Hepatocyte (in vitro differentiated cells): ENCODE measurements at regions not wholly inside any gene's neighbourhood (a gene's known extent, or its start where the extent isn't known, plus 50 kb on each side); places are given as distances from the start of the nearest gene placed in this dataset.

Source experiments
- EZH2 ChIP-seq: fragments of 200-600 bp; sonication (generic); IDR thresholded peaks from 2 replicates; pipeline ENCODE4 v1.6.1; 2016; ENCODE audit warnings: antibody characterized with exemption, mild to moderate bottlenecking, borderline replicate concordance
- TF ChIP-seq, protein P1 (sequence below): fragments of 200-600 bp; sonication (generic); IDR thresholded peaks from 2 replicates; pipeline ENCODE4 v1.5.1; 2016; ENCODE audit warnings: antibody characterized with exemption, mild to moderate bottlenecking; ENCODE audit not compliant: poor library complexity

DNA sequence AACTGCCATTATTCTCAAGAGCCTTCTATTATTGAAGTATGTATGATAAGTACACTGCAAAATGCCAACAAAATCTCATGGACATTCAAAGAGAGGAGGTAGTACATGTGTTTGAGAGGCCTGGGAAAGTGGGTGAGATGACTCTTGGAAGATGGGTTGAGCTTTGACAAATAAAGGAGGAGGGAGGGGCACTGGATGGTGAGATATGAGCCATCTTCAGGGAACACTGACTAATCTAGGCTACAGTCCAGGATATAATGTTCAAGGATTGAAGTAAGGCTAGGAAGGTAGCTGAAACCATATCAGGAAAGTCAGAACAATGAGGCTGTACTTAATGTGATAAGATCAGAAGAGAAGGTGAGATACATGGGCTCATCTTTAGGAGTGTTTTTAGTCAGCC, 559.7 kb downstream of the ZEB2 start:
- TF ChIP-seq, protein P1, sequence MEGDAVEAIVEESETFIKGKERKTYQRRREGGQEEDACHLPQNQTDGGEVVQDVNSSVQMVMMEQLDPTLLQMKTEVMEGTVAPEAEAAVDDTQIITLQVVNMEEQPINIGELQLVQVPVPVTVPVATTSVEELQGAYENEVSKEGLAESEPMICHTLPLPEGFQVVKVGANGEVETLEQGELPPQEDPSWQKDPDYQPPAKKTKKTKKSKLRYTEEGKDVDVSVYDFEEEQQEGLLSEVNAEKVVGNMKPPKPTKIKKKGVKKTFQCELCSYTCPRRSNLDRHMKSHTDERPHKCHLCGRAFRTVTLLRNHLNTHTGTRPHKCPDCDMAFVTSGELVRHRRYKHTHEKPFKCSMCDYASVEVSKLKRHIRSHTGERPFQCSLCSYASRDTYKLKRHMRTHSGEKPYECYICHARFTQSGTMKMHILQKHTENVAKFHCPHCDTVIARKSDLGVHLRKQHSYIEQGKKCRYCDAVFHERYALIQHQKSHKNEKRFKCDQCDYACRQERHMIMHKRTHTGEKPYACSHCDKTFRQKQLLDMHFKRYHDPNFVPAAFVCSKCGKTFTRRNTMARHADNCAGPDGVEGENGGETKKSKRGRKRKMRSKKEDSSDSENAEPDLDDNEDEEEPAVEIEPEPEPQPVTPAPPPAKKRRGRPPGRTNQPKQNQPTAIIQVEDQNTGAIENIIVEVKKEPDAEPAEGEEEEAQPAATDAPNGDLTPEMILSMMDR = no peak
- no peak for TF ChIP-seq EZH2
